KOPT-K1 (cell line): ENCODE measurements at regions not wholly inside any gene's neighbourhood (a gene's known extent, or its start where the extent isn't known, plus 50 kb on each side); places are given as distances from the start of the nearest gene placed in this dataset.
"Not testable (repeated sequence)": the region's sequence is repeated elsewhere in the genome, so short reads cannot be mapped to it uniquely, and the experiment has no call there.

Experiments used
- H3K27ac ChIP-seq: fragments of 200-600 bp; sonication (generic); 2 replicates; pipeline ENCODE4 v1.5.1; 2016; ENCODE audit warnings: antibody characterized with exemption, mild to moderate bottlenecking, low read depth, low read length; ENCODE audit not compliant: poor library complexity, severe bottlenecking
- H3K36me3 ChIP-seq: fragments of 200-600 bp; sonication (generic); 2 replicates; pipeline ENCODE4 v1.5.1; 2017; ENCODE audit warnings: antibody characterized with exemption, mild to moderate bottlenecking, low read length, moderate library complexity; ENCODE audit not compliant: insufficient read depth
- H3K9me3 ChIP-seq: fragments of 200-600 bp; sonication (generic); 2 replicates; pipeline ENCODE4 v1.5.1; 2017; ENCODE audit warnings: antibody characterized with exemption, low read length, mild to moderate bottlenecking; ENCODE audit not compliant: insufficient read depth, poor library complexity, severe bottlenecking

DNA sequence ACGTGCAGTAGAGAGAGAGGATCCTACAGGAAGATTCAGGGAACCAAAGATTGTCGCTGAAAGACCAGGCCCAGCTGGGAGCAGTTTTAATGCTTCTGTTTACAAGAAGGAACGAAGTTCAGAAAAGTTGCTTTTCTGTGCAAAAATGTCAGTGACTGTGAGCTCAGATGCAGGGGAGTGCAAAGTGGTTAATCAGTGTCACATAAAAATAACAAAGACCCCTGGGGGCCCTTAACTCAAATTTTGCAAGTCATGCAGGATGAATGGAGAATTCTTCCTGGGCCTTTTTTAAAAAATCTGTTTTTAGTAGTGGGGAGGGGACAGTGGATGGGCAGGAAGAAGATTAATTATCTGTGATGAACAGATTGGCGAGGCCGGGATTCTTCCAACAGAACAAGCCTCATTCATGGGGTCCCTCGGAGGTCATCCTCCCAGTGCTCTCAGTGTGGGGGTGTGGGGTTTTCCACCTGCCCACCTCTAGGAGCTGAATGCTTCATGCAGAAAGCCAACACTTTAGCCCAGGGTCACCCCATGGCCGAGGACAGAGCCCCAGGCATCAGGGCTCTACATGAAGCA, 167.2 kb downstream of the UQCRFS1 start:
- no peaks in the 10 kb centered on the region for H3K9me3 ChIP-seq
- H3K27ac ChIP-seq, result no peak overlapping the region
- H3K36me3 ChIP-seq, result no peaks in the 10 kb centered on the region

DNA sequence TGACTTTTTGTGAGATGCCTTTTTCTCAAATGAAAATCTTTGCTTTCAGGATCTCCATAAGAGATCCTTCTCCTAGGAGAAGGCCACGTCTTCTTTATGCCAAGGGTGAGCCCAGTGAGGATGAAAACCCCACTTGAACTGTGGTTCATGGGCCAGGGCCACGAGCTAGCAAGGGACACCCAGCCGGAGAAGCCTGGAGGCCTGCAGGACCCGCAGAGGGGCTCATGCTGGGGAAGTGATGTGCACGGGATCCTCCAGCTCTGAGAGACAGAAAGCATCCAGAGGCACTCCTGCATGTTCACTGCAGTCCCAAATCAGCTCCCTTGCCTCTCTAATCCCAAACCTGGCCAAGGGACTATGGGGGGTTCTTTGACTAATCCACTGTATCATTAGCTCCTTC, 168.9 kb downstream of the UQCRFS1 start:
- no peaks in the 10 kb centered on the region for H3K9me3 ChIP-seq
- no peak overlapping the region for H3K27ac ChIP-seq
- H3K36me3 ChIP-seq, result no peaks in the 10 kb centered on the region

- Histone ChIP-seq H3K27ac (no peak overlapping the region), H3K9me3 (no peaks in the 10 kb centered on the region), H3K36me3 (no peaks in the 10 kb centered on the region)
Measured at GRCh38 chr19:29042450-29042849, 170.5 kb downstream of the UQCRFS1 start.

DNA sequence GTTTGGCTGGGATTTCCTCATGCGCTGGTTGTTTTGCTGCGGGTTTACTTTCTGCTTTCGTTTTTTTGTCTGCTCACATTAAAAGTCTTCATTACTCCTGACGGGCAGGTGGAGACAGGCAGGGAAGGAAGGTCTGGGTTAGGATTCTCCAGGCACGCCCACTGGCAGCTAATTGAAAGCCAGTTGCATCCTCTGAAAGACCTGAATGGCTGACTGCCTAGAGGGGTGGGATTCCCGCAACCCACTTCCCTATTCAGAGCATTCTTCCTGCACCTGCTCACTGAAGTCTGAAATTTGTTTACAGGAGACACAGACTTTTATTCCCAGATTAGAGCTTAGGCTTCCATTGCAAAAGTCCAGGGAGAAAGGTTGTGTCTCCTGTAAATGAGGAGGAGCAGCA, 172.0 kb downstream of the UQCRFS1 start:
- Histone ChIP-seq H3K36me3 (no peaks in the 10 kb centered on the region), H3K9me3 (no peaks in the 10 kb centered on the region), H3K27ac (no peak overlapping the region)

- H3K27ac ChIP-seq, result no peak overlapping the region
- no peaks in the 10 kb centered on the region for H3K36me3 ChIP-seq
- H3K9me3 ChIP-seq, result no peaks in the 10 kb centered on the region
Measured at GRCh38 chr19:29040292-29040691, 172.7 kb downstream of the UQCRFS1 start.

DNA sequence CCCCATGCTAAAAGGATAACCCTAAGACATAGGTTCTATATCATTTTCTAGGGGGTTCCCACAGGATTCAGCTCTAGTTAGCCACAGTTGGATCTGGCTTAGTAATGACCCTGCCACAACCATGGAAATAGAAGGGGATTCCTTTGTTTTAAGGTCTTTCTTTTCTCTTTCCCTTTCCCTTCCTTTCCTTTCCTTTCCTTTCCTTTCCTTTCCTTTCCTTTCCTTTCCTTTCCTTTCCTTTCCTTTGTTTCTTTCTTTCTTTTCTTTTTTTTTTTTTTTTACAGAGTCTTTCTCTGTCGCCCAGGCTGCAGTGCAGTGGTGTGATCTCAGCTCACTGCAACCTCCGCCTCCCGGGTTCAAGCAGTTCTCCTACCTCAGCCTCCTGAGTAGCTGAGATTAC, 173.9 kb downstream of the UQCRFS1 start:
- not testable (repeated sequence) for H3K9me3 ChIP-seq, H3K27ac ChIP-seq, H3K36me3 ChIP-seq

DNA sequence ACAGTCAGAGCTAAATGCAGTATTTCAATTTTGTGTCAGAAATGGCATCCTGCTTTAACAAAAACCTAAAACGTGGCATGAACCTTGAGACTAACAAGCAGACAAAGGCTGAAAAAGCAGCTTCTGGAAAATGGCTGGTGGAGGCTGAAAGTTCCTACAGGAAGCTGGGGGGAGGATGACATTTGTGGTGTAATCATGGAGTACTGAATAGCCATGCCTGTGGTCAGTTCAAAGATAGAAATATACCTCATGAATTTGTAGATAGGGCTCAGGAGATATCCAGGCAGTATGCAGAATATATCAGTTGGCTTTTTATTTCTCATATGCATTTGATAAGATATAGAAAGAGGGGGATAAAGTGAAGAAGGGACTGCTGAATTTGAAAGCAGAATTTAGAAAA, 181.7 kb downstream of the UQCRFS1 start:
- no peak overlapping the region for H3K27ac ChIP-seq
- H3K36me3 ChIP-seq, result no peaks in the 10 kb centered on the region
- H3K9me3 ChIP-seq, result no peaks in the 10 kb centered on the region

DNA sequence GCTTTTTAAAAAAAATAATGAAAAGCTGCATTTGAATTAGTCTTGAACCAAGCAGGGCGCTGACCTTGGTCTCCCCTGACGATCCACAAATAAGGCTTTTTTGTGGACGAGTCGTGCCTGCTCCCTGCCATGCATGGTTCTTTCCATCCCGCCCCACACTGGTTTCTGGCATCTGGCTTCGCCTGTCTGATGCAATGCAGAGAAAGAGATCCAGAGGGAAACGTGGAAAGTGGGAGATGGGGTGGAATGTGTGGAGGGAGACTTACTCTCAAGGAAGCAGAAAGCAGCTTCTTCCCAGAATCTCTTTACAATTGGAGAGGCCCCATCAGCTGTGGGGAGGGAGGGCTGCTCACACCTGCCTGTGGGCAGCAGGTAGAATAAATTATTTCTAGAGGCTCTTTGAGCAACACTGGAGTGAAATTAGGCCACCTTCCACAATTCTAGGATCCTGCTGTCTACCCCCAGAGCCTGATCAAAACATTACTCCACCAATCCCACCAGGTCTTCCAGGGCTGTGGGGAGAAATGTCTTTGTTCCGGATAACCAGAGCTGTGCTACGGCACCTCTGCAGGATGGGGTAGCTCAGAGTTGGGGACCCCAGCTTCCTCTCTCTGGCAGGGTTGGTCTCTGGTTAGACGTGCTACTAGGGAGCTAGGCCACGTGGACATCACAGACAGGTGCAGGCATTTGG, 183.5 kb downstream of the UQCRFS1 start:
- no peaks in the 10 kb centered on the region for H3K36me3 ChIP-seq
- H3K27ac ChIP-seq, result no peak overlapping the region
- no peaks in the 10 kb centered on the region for H3K9me3 ChIP-seq

- H3K36me3 ChIP-seq, result no peaks in the 10 kb centered on the region
- H3K27ac ChIP-seq, result no peak overlapping the region
- H3K9me3 ChIP-seq, result no peaks in the 10 kb centered on the region
Measured at GRCh38 chr19:29022599-29022998, 190.4 kb downstream of the UQCRFS1 start.

- no peaks in the 10 kb centered on the region for H3K36me3 ChIP-seq
- H3K9me3 ChIP-seq, result no peaks in the 10 kb centered on the region
- no peak overlapping the region for H3K27ac ChIP-seq
Measured at GRCh38 chr19:29022165-29022564, 190.8 kb downstream of the UQCRFS1 start.

- no peaks in the 10 kb centered on the region for H3K36me3 ChIP-seq
- H3K9me3 ChIP-seq, result no peaks in the 10 kb centered on the region
- no peak overlapping the region for H3K27ac ChIP-seq
Measured at GRCh38 chr19:29021232-29021916, 191.6 kb downstream of the UQCRFS1 start.

GRCh38 chr19:29019403-29019802, 193.5 kb downstream of the UQCRFS1 start:
- no peaks in the 10 kb centered on the region for H3K36me3 ChIP-seq
- H3K27ac ChIP-seq, result no peak overlapping the region
- no peaks in the 10 kb centered on the region for H3K9me3 ChIP-seq

DNA sequence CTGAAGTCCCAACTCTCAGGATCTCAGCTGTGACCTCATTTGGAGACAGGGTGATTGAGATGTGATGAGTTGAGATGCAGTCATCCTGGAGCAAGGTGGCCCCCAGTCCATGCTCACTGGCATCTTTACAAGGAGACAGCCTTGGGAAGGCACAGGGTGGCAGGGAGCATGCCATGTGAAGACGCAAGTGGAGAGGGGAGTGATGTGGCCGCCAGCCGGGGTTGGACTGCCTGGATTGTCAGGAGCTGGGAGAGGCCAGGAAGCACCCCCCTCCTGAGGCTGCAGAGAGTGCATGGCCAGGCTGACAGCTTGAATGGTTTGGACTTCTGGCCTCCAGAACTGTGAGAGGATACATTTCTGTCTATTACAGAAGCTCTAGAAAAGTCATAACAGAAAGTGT, 194.4 kb downstream of the UQCRFS1 start:
- no peak overlapping the region for H3K27ac ChIP-seq
- H3K36me3 ChIP-seq, result no peaks in the 10 kb centered on the region
- H3K9me3 ChIP-seq, result no peaks in the 10 kb centered on the region

GRCh38 chr19:29017788-29018187, 195.2 kb downstream of the UQCRFS1 start:
- no peaks in the 10 kb centered on the region for H3K36me3 ChIP-seq
- no peaks in the 10 kb centered on the region for H3K9me3 ChIP-seq
- H3K27ac ChIP-seq, result no peak overlapping the region

GRCh38 chr19:29016926-29017760, 195.8 kb downstream of the UQCRFS1 start:
- no peak overlapping the region for H3K27ac ChIP-seq

More at GRCh38 chr19:29016926-29017760, 195.8 kb downstream of the UQCRFS1 start:
- Histone ChIP-seq H3K9me3 (no peaks in the 10 kb centered on the region), H3K36me3 (no peaks in the 10 kb centered on the region)
